ENCODE measurements at regions not wholly inside any gene's neighbourhood (a gene's known extent, or its start where the extent isn't known, plus 50 kb on each side); places are given as distances from the start of the nearest gene placed in this dataset.
"Not testable (repeated sequence)": the region's sequence is repeated elsewhere in the genome, so short reads cannot be mapped to it uniquely, and the experiment has no call there.

DNA sequence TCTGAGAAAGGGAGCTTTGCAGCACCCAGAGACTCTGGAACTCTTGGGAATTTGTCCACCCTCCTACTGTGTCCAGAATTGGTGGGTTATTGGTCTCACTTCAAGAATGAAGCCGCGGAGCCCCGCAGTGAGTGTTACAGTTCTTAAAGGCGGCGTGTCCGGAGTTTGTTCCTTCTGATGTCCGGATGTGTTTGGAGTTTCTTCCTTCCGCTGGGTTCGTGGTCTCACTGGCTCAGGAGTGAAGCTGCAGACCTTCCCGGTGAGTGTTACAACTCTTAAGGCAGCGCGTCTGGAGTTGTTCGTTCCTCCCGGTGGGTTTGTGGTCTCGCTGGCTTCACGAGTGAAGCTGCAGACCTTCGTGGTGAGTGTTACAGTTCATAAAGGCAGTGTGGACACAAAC lies 824.7 kb downstream of the LRRTM4 start:
- not testable (repeated sequence) for DNase-seq (ENCODE audit: low read depth)

DNA sequence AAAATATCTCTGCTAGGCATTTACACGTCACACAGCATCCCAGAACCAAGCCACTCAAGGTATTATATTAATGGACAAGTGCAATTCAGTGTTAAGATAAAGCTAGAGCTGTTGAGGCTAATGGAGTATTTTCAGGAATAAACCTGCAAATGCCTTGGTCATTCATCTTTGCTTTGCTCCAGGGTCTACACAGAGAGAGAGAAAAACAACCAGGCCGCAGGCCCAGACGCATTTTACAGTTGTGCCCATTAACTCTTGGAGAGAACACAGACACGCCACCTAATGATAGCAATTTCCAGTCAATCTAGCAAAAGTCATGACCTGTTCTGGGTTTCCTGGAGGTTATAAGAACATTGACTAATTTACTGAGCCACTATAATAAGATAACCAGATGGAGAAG lies 829.3 kb downstream of the LRRTM4 start:
- no peak for DNase-seq (ENCODE audit: low read depth)

DNA sequence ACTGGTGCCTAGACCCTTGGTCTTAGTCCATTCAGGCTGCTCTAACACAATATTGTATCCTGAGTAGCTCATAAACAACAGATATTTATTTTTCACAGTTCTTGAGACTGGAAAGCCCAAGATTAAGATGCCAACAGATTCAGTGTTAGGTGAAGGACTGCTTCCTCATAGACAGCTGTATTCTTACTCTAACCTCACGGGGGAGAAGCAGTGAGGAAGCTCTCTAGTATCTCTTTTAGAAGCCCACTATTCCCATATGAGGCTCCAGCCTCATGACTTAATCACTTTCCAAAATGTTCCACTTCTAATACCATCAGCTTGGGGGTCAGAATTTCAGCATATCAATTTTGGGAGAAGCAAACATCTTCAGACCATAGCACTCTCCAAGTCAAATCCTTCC lies 833.4 kb downstream of the LRRTM4 start:
- DNase-seq (ENCODE audit: low read depth), result no peak

DNA sequence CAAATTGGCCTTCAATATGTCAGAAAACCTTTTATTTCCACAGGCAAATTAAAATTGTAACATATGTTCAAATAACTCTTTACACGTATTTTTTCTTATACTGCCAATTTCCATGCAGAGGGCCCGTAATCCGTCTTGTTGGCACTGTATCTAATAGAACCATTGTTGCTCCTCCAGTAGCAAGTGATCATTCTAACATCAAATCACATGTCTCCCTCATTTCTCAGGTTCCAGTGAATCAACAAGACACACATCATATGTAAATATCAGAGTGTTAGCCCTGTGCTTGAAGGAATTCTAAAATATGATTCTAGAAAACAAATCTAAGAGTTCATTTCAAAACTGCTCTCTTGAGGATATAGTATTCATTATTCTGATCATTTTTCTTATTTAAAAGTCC lies 834.3 kb downstream of the LRRTM4 start:
- DNase-seq (ENCODE audit: low read depth), result no peak

DNA sequence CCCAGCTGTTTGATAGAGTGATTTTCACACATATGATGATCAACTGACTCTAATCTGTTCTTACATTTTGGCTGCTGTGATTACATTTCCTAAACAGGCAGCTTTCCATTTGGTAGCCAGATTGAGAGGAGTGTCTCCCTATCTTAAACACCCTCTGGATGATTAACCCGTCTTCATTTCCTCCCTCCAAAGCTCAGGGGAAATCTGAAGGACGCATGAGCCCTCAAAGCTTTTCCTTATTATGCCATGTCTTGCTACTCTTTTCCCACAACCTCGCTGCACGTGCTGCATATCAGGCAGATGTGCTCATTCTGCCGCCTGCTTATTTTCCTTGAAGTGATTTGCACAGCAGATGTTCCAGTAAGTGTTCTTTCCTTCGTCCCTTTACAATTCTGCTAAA lies 837.4 kb downstream of the LRRTM4 start:
- no peak for DNase-seq (ENCODE audit: low read depth)

DNA sequence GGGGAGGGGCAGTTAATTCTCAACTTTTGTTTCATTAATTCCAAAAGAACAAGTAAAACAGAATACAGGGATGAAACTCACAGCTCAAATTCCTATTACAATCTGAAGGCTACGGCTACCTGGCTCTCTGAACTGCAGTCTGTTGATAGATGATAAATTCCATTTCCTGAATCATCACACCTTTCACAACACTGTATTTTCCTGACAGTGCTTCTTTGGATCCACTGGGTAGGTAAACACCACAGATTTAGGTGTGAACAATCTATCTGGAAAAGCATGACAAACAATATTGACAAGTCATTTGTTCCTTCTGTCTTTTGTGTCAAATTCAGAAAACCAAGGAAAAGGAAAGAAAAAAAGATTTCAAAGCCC lies 843.2 kb downstream of the LRRTM4 start:
- no peak for DNase-seq (ENCODE audit: low read depth)

DNA sequence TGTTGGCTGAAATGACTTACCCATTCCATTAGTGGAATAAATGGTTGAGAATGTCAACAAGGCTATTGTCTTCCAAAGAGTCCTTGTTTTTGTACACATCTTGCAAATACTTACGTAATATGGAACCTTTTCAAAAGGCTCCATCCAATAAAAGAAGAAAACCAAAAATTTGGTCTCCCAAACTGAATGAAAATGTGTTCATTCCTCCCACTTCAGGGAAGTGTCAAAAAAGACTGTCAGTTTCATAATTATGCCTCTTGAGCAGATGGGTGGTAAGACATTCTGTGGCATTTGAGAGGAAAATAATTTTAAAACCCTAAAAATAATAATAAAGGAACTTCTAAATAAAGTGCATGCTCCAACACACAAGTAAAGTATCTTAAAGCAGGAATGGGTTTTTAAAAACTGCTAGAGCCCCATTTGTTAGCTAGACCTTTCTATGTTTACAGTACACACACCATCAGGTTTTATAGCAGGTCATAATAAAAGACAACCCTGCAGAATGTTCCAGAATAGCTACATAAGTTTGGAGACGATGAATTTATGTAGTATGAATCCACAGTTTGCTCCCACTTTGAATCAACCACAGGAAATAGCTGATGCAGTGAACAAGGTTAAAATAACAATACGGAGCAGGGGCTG lies 843.7 kb downstream of the LRRTM4 start:
- no peak for DNase-seq (ENCODE audit: low read depth)

DNA sequence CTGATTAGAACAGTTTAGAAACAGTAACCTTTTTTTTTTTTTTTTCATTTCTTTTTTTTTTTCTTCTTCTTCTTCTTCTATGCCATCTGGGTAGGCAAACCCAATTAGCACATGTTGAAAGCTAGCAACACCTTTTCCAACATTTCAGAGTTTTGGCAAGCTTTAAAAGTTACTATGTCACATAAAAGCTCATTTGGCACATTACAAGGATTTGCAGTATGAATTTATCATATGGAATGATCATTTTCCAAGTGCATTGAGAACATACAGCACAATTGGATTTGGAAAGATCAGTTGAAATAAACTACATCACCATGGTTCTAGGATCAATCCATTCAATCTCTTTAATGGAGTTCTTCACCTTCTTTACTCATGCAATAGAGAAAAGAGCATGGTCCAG lies 847.0 kb downstream of the LRRTM4 start:
- no peak for DNase-seq (ENCODE audit: low read depth)

DNA sequence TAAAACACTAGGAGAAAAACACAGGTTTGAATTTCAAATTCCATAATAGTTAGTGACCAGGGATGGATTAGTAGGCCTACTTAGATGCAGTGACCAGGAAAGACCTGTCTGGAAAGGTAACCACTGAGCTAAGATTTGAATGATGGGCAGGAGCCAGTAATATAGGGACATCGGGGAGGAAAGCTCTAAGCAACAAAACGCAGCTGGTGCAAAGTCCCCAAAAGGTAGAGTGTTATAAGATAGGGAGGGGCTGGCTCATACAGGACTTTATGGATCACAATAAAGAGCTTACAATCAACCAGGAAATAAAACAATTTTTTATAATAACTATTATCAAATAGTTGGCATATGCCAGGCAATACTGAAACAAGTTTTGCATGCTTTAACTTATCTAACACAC lies 849.4 kb downstream of the LRRTM4 start:
- no peak for DNase-seq (ENCODE audit: low read depth)

DNA sequence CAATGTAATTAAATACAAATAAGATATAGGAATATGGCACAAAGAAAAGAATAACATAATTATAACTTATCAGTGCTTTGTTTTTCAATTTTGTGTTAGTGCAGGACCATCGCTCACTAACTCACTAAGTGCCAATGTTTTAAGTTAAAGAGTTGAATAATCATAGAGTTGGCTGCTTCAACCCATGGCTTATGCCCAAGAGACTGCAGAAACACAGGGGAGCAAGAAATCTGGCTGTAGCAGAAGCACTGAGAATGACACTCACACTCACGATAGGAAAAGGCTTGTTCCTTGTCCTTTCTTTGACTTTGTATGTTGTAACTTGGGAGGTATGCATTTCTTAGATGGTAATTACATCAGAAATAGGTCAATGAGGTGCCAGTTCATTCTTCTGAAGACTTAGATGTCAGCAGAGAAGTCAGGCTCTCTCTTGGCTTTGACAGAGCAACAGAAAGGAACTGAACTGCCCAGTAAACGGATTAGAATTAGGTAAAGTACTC lies 852.2 kb downstream of the LRRTM4 start:
- no peak for DNase-seq (ENCODE audit: low read depth)

DNA sequence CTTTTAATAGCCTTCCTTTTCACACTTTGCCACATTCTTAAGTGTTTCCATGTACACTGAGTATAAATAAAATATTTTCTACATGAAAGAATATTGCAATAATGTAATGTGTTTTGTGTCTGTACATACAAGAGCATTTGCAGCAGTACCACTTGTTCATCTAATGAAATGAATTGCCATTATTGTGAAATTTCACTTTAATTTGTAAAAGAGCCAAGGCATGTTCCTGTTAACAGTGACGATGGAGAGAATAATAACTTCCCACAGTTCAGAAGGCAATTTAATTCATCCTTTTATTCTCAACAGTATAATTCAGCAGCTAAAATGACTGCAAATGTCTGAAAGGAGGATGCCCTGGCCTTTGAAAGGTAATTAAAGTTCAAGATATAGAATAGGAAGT lies 853.9 kb downstream of the LRRTM4 start:
- DNase-seq (ENCODE audit: low read depth), result no peak

DNA sequence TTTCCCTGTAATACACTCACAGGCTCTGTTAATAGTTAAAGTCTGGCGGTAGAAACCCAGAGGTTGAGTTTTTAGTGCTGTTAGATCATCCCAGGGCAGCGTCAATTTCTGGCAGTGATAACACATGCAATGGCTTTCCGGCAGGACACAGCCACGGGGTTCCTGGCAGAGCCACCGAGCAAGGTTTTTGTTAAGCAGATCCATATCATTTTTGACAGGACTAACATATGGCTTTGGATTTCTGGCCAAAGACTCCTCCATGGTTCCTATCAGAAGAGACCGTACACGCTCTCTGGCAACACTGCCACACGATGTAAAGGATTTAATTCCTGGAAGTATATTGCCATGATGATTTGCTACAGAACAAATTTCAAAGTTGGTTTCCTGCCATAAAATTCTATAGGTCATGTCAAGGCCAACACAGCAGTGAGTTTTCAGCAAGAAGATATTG lies 854.3 kb downstream of the LRRTM4 start:
- no peak for DNase-seq (ENCODE audit: low read depth)

DNA sequence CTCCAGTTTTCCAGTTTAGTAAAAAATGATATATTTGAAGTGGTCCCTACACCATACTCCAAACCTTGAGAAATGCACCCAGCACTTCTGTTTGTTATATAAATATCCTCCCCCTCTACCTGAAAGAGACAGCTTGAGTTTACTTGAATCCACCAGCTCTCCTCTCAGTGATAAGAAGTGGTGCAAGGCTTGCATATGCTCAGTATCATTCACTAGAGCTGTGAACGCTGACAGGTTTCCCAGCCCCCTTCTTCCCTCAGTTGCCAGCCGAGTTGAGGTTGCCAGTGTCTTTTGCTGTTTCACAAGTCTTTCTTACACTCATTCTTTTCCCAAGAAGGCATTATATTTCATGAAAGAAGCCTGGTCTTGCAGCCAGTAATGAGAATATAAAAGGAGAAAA lies 880.0 kb downstream of the LRRTM4 start:
- no peak for DNase-seq (ENCODE audit: low read depth)

DNA sequence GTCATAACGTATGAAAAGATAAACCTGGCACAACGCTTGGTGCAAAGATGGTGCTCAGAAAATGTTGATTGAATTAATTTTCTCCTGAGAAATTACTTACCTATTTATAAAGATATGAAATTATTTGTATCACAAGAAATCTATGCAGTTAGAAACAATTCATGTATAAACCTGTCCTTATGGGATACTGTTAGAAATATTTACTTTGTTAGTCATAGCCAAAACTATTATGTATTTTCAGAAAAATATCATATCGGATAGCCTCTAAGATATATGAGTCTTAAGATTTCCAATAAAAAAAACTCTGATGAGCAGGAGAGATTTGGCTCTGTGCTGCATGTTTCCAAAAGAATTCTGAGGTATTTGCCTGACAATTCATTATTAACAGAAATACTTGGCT lies 880.7 kb downstream of the LRRTM4 start:
- DNase-seq (ENCODE audit: low read depth), result no peak

DNA sequence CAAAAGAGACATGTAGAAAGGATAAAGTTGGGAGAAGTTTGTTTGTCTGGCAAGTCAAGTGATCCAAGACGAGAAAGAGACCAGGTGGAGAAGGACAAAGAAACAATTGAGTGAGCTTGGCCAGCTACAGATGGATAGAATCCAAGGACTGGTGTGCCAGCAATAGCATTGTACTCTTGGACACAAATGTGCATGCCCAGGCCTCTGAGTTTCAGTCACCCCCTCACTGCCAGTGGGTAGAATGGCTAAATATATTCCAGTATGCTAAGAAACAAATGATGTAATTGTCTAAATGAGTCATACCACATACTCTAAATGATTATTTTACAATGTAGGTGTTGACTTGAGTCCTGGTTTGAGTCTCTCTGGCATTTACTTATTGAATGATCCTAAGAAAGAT lies 881.3 kb downstream of the LRRTM4 start:
- DNase-seq (ENCODE audit: low read depth), result no peak

DNA sequence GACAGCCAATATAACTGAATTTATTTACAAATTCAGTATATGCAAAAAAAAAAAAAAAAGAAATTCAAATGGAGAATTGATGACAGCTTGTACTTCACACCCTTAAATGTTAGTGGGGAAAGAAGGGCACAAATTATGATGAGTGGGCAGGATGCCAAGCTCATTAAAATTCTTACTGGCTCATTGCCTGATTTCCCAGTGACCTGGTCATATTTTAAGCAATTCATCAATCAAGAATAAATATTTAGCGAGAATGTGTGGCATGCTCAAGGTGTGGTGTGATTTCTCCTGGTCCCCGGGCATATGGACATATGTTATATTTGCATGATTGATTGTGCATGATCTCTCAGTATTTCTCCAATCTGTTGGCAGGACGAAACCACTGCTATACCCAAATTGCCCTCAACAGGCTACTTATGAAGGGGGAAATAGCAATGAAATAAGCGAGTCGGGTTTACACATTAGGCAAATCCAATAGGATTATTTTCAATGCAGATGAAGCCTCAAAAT lies 883.0 kb downstream of the LRRTM4 start:
- no peak for DNase-seq (ENCODE audit: low read depth)

DNA sequence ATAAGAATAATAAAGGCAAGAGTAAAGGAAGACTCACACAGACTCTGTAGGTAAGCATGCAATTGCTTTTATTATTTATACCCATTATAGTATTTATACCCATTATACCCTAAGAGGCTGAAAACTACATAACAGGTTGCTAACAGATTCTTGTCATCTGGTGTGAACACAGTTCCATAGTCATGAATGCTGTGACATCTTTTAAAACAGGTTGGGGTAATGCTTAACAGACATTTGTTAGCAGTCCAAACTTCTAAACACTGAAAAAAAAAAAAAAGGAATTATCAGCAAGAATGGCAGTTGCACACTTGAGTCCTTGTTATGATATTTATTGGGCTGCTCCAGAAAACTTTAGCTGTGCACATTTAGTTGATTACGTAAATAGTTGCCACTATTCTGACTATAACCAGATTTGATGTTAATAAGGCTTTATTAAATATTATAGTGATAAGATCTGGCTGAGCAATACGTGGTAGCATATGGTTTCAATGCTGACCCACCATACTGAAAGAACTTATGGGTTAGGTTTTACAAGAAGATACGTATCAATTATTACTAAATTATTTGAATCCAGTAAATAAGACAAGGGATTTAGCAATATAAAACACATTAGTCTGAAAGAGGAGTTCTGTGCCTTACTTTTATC lies 888.8 kb downstream of the LRRTM4 start:
- DNase-seq (ENCODE audit: low read depth), result no peak

DNA sequence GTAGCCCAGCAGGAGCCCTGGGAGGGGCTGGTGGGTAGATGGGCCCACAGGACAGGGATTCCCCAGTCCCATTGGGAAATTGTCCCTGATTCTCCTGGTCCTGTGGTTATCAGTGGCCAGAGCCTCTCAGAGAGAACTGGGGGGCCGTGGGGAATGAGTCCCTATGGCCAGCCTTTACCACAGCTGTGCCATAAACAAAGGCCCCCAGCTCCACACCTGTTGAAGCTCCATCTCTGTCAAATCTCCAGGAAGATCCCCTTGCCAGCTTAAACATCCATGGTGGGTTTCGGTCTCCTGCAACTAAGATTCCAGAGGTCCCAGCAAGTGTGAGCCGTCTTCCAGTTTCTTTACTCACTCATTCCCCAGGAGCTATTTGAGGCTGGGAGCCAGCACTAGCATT lies 897.1 kb downstream of the LRRTM4 start:
- DNase-seq (ENCODE audit: low read depth), result no peak

DNA sequence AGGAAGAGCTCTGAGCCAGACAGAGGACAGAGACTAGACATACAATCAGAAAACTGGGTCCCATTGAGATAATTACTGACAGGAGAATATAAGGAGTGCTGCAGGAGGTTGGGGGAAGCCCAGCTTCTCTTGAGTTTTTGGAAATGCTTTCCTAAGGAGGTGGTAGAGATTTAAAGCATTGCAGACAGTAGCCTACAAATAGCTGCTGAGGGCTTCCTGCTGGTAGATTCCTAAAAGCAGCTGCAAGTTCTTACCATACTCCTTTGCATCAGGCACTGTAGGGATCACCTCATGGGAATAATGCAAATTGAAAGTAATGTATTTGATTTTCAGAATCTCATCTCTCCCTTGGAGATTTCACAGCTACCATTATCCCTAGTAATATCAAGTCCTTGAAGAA lies 902.6 kb upstream of the GCFC2 start:
- no peak for DNase-seq (ENCODE audit: low read depth)

DNA sequence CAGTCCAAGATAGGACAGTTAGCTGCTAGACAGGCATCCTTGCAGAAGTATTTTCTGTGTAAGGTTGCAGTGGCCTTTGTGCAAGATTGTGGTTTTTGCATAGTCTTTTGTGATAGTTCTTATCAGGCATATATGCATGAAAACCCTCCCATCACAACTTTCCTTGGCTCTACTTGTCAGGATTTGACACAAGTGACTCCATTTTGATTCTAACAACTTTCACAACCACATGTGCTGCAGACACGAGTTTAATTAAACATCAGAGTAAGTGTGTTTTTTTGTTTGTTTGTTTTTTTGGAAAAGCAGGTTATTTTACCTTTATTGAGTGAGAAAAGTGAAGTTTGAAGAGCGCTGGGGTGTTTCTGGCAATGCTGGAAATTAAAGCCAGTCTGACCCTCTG lies 902.0 kb upstream of the GCFC2 start:
- no peak for DNase-seq (ENCODE audit: low read depth)

DNA sequence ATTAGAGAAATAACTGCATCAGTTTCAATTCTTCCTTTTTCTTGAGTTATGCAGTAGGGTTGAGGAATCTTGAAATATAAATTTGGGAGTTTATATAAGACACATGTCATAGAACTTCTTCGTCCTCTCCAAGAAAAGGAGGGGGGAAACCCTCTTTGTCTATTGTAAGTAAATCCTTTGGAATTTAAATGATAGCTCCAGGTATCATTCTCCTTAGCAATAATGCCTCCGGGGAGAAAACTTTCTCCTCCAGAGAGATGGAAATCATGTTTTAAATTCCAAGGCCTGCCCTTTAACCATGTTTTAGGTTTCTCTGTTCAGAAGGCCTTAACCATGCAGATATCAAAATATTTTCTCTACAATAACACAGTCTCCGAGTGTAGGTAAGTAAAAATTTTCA lies 899.7 kb upstream of the GCFC2 start:
- no peak for DNase-seq (ENCODE audit: low read depth)

DNA sequence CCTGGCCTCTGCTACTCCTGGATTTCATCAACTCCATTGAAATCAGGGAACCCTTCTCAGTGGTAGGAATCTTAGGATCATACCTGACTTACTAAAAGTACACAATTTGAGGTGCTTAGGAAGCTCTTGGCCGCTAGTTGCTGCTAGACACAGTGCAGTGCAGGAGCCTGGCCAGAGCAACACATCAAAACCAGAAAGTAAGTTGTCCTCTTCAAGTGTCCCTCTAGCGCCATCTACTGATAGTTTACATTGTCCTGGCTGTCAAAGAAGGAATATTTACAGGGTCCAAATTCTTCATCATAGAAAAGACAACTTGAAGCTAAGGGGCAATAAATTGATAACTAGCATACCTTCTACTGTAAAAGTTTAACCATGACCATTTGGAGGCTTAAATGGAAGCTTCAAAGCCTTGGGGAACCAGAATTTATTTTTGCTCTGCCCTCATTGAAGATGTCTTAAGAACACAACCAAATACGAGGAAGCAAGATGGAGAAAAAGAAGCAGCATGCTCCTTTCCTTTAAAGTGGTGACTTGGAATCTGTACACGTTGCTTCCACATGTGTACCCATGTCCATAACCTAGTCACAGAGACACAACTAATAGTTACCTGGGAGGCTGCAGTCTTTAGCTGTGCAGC lies 889.1 kb upstream of the GCFC2 start:
- peak; percentile 52 for DNase-seq (ENCODE audit: low read depth)

DNA sequence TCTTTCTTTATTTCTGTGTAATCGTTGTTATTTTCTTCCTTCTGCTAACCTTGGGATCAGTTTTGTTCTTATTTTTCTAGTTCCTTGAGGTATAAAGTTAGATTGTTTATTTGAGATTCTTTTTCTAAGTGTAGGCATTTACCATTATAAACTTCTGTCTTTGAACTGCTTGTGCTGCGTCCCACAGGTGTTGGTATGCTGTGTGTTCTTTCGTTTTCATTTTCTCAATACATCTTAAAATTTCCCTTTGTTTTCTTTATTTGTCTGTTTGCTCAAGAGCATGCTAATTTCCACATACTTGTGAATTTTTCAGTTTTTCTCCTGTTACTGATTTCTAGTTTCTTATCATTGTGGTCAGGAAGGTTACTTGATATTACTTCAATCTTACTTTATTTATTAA lies 873.8 kb upstream of the GCFC2 start:
- no peak for DNase-seq (ENCODE audit: low read depth)

All from M059J (cell line).